A673 (cell line): ENCODE measurements at regions not wholly inside any gene's neighbourhood (a gene's known extent, or its start where the extent isn't known, plus 50 kb on each side); places are given as distances from the start of the nearest gene placed in this dataset.
"Not testable (repeated sequence)": the region's sequence is repeated elsewhere in the genome, so short reads cannot be mapped to it uniquely, and the experiment has no call there.

ENCODE experiments used
- BruUV-seq: library from RNA; stranded (reverse); fragments of 400-500 nt; replicated peaks from 2 replicates; lab custom pipeline; 2021; lab: Mats Ljungman, UMichigan
- CTCF ChIA-PET: fragments of 300-600 bp; sonication (Branson Sonifier 250); formaldehyde crosslinking; loops from one replicate; lab custom pipeline; 2022; ENCODE audit warnings: antibody characterized with exemption; lab: Charles Lee
- POLR2A ChIA-PET: fragments of 300-600 bp; sonication (Branson Sonifier 250); formaldehyde crosslinking; loops from one replicate; lab custom pipeline; 2022; ENCODE audit warnings: antibody characterized with exemption; ENCODE audit not compliant: low non-redundant PET; lab: Charles Lee
- DNase-seq: peaks from one replicate; pipeline ENCODE4 v3.0.0-alpha.2; 2015; ENCODE audit warnings: low spot score
- H3K27ac ChIP-seq: fragments of 200-600 bp; sonication (generic); 2 replicates; pipeline ENCODE4 v1.5.1; 2016; ENCODE audit warnings: mixed run types, low read depth, mild to moderate bottlenecking, mixed read lengths, antibody characterized with exemption, low read length; ENCODE audit not compliant: poor library complexity, severe bottlenecking
- H3K27me3 ChIP-seq: fragments of 200-600 bp; sonication (generic); replicated peaks from 2 replicates; pipeline ENCODE4 v1.6.1; 2017; ENCODE audit warnings: mixed run types, low read depth, mild to moderate bottlenecking, mixed read lengths, antibody characterized with exemption, low read length; ENCODE audit not compliant: insufficient read depth, poor library complexity
- H3K36me3 ChIP-seq: fragments of 200-600 bp; sonication (generic); 2 replicates; pipeline ENCODE4 v1.6.1; 2016; ENCODE audit warnings: mixed run types, mild to moderate bottlenecking, mixed read lengths, antibody characterized with exemption, low read length; ENCODE audit not compliant: insufficient read depth, poor library complexity, severe bottlenecking
- H3K4me1 ChIP-seq: fragments of 200-600 bp; sonication (generic); 2 replicates; pipeline ENCODE4 v1.6.1; 2017; ENCODE audit warnings: mixed run types, mild to moderate bottlenecking, mixed read lengths, antibody characterized with exemption, low read length; ENCODE audit not compliant: insufficient read depth, poor library complexity, severe bottlenecking
- H3K4me3 ChIP-seq: fragments of 200-600 bp; sonication (generic); 2 replicates; pipeline ENCODE4 v1.5.1; 2016; ENCODE audit warnings: low read depth, mixed run types, mild to moderate bottlenecking, mixed read lengths, low read length; ENCODE audit not compliant: poor library complexity, severe bottlenecking
- H3K9me3 ChIP-seq: fragments of 200-600 bp; sonication (generic); 2 replicates; pipeline ENCODE4 v1.6.1; 2016; ENCODE audit warnings: mixed run types, low read depth, mild to moderate bottlenecking, mixed read lengths, antibody characterized with exemption, low read length; ENCODE audit not compliant: poor library complexity, severe bottlenecking
- intact Hi-C: fragments of 100-400 bp; cut with micrococcal nuclease; formaldehyde crosslinking; loops from one replicate; pipeline ENCODE4 v1.10.0; 2022; ENCODE audit not compliant: unreplicated experiment

DNA sequence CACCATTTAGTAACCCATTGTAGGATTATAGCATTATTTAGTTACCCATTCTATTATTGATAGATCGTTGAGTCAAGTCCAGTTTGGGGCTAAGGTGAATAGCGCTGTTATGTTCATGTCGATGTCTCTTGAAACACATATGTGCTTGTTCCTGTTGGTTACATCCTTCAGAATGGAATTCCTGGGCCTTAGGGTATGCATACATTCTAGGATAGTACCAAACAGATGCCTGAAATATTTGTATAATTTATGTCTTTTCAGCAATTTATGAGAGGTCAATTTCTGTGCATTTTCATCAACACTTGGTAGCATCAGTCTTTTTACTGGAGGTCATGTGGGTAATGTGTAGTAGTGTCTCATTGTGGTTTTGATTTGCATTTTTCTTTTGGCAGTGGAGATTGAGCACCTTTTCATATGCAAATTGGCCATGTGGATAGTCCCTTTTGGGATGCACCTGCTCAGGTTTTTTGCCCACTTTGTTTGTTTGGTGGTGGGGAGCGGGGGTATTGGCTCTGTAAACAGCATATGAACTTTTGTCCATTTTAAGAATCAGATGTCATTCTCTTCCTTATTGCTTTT is 104.2 kb downstream of the CDRT15L2 start:
- DNase-seq, H3K4me1 ChIP-seq, intact Hi-C loops, BruUV-seq, CTCF ChIA-PET, H3K36me3 ChIP-seq, H3K9me3 ChIP-seq, POLR2A ChIA-PET, H3K4me3 ChIP-seq, H3K27me3 ChIP-seq, H3K27ac ChIP-seq: not testable (repeated sequence)

- BruUV-seq, intact Hi-C loops, H3K4me1 ChIP-seq, H3K9me3 ChIP-seq, H3K27me3 ChIP-seq, CTCF ChIA-PET, POLR2A ChIA-PET, H3K27ac ChIP-seq, DNase-seq, H3K36me3 ChIP-seq, H3K4me3 ChIP-seq: not testable (repeated sequence)
Measured at GRCh38 chr17:20684975-20685374, 105.5 kb downstream of the CDRT15L2 start.

- H3K9me3 ChIP-seq, H3K27ac ChIP-seq, CTCF ChIA-PET, H3K4me1 ChIP-seq, POLR2A ChIA-PET, intact Hi-C loops, H3K36me3 ChIP-seq, H3K27me3 ChIP-seq, DNase-seq, H3K4me3 ChIP-seq, BruUV-seq: not testable (repeated sequence)
Measured at GRCh38 chr17:20687584-20687983, 108.1 kb downstream of the CDRT15L2 start.

DNA sequence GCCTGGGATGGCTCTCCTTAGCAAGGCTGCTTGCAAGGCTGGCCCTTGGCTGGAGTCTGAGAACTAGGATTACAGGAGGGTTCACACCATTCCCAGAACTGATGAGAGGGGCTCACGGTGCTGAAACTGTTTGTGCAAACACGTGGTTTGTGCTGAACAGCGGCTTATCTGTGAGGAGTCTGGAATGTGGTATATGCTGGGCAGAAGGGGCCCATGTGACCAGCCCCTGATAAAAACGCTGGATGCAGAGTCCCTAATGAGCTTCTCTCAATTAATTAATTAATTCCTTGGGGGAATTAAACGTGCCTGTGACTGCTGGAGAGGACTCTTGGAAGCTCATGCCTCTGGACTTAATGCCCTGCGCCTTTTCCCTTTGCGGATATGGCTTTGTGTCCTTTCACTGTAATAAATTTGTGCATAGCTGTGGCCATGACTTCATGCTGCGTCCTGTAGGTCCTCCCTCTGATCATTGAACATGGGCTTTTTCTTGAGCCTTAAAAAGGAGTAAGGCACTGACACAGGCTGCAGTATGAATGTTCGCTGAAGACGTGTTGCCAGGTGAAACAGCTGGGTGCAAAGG is 109.7 kb downstream of the CDRT15L2 start:
- H3K9me3 ChIP-seq, BruUV-seq, H3K36me3 ChIP-seq, DNase-seq, intact Hi-C loops, CTCF ChIA-PET, POLR2A ChIA-PET, H3K27me3 ChIP-seq, H3K4me3 ChIP-seq, H3K27ac ChIP-seq, H3K4me1 ChIP-seq: not testable (repeated sequence)

DNA sequence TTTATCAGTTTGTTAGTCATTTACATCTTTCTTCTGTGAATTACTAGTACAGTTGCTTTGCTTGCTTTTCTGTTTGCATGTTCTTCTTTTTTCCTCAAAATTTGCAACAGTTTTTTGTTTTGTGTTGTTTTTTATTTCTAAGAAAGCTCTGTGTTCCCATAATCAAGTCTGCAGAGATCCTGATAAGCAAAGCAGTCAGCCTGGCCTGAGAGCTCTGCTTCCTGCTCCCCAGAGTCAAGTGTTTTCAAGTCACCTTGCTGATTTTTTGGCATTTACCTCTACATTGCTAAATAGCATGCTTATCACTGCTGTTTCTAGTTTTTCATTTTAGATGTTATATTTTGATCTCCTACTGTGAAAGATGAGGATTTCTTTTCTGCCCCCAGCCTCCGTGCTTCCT is 113.2 kb downstream of the CDRT15L2 start:
- BruUV-seq, intact Hi-C loops, DNase-seq, H3K36me3 ChIP-seq, POLR2A ChIA-PET, H3K4me3 ChIP-seq, H3K27me3 ChIP-seq, H3K9me3 ChIP-seq, H3K4me1 ChIP-seq, CTCF ChIA-PET, H3K27ac ChIP-seq: not testable (repeated sequence)

DNA sequence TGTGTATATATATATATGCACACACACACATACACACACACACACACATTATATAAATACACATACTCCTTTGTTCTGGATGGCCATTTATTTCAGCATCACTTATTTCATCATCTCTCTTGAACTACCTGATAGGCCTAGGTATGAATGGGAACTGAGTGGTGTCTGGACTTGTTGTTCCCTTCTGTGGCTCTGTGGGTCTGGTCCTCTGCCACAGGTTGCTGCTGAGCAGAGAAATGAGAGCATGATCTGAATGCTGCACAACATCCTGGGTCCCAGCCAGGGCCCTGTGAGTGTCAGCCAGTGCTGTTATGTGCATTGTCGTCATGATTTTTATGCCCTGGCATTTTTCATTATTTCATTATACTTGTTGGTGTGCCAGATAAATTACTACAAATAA is 116.3 kb downstream of the CDRT15L2 start:
- H3K9me3 ChIP-seq, H3K27me3 ChIP-seq, H3K4me3 ChIP-seq, intact Hi-C loops, BruUV-seq, CTCF ChIA-PET, H3K4me1 ChIP-seq, DNase-seq, H3K27ac ChIP-seq, POLR2A ChIA-PET, H3K36me3 ChIP-seq: not testable (repeated sequence)

DNA sequence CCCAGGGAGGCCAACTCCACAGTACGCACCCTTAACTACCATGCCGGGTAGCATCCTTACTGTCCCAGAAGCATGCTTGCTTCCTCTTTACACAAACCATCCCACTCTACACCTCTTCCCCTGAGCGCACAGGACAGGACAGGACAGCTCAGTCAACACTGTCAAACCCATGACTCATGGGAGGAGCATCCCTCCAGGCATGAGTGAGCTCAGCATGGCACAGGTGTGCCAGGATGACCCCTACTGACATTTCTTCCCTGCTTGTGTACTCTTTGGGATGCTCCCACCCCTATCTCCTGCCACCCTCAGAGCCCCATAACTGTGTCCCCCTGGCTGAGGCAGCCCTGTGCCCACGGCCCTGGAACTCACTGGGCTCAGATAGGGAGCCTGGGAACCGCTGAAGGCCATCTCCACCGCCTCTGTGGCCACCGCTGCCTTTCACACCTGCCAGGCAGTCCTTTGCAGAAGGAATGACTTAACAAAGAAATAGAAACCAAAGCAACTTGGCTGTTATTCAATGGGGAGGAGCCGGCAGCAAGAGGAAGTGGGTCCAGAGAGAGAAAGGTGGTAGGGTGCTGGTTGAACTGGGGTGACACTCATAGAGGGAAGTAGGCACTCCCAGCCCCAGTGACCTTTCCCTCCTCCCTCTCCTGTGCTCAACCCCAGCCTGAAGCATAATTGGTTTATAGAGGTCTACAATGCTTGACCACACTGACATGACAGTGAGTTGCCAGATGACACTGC is 119.1 kb downstream of the CDRT15L2 start:
- H3K4me3 ChIP-seq, H3K27me3 ChIP-seq, H3K4me1 ChIP-seq, H3K27ac ChIP-seq, CTCF ChIA-PET, BruUV-seq, DNase-seq, POLR2A ChIA-PET, intact Hi-C loops, H3K36me3 ChIP-seq, H3K9me3 ChIP-seq: not testable (repeated sequence)
